NCI-H1105 (cell line): ENCODE measurements at regions not wholly inside any gene's neighbourhood (a gene's known extent, or its start where the extent isn't known, plus 50 kb on each side); places are given as distances from the start of the nearest gene placed in this dataset.
"Not testable (repeated sequence)": the region's sequence is repeated elsewhere in the genome, so short reads cannot be mapped to it uniquely, and the experiment has no call there.

Source experiments
- DNase-seq: peaks from one replicate; lab custom pipeline; 2025; lab: John Stamatoyannopoulos, UW

DNA sequence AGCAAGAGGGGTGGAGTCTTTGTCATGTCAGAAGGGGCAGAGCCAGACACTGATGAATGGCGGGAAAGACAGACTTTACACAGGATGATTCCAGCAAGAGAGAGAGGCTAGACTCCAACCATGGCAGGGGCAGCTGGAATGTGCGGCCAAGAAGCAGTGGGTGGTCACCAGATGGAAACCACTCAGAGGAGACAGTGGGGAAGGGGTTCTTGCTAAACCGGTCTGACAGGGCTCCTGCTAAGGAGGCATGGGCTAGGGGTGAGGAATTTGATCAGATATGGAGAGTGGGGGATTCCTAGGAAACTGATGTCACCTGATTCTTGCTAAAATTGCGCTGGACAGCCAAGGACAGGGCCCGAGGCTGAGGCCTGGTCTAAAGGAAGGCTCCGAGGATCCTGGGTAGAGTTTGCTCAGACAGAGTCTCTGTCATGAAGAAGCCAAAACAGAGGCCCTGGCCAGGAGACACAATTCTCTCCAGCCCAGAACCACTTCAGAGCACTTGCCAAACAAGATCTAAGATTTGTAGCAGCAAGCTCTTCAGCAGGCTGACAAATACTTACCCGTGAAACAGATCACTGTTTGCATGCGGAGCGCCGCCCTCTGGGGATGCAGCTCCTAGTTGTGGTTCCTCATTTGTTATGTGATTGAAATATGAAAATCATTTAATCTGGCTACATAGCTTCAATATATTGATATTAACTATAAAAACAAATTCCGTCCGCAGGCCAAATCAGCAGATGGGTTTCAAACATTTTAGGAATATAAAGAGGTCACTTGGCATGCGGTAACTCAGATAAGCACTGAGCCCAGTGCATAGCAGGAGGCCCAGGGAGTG, 377.0 kb downstream of the TCERG1L start:
- no peak for DNase-seq

DNA sequence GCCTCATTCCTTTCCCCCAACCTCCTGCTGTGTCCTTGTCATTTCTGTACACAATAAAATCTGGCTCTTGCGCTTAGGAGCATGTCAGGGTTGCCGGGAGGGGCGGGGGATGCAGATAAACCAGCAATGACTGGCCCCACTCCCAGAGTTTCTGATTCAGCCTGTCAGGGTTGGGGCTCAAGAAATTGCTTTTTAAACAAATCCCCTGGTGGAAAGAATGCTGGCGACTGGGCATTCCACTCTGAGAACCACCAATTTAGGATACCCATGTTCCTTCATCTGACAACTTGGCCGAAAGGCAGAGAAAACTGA, 376.4 kb downstream of the TCERG1L start:
- DNase-seq: no peak

DNA sequence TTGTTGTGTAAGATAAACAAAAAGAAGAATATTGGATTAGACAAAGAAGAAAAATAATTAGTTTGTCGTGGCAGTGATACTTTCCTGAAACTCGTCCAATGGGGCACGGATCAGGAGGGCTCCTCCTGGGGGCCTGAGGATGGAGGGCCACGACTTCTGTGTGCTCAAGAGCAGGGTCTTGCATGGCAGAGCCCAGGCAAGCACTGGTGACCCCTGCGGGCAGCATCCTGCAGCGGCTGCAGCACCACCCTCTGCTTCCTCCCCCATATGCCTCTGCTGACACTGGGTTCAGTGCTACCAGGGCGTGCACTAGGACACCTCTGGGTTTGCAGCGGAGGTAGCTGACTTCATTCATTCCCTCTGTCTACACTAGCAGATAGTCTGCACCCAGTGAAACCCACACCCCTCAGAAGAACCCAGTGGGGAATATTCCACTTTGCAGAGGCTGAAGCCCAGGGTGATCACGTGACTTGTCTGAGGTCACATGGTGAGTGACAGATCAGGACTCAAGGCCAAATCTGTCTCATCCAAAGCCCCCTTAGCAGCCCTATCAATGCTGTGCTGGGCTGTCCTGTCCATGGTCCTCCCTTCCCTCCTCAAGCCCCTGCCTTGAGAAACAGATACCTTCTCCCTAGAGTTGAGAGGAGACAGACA, 375.5 kb downstream of the TCERG1L start:
- DNase-seq: no peak

DNA sequence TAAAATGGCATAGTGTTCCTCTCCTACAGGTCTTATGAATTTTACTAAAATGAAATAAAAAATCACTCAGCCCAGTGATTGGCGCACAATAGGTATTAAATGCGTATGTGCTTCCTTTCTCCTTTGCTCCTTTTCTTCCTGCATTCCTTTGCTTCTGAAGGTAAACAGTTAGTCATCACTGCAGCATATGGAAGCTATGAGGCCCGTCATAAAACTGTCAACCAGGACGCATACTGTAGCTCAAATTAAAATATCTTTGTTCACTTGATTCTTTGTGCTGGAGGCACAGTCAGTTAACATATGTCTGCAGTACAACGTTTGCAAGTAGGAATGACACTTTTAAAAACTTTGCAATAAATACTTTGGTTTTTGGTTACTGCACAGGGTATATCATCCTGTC, 374.7 kb downstream of the TCERG1L start:
- DNase-seq: no peak

DNA sequence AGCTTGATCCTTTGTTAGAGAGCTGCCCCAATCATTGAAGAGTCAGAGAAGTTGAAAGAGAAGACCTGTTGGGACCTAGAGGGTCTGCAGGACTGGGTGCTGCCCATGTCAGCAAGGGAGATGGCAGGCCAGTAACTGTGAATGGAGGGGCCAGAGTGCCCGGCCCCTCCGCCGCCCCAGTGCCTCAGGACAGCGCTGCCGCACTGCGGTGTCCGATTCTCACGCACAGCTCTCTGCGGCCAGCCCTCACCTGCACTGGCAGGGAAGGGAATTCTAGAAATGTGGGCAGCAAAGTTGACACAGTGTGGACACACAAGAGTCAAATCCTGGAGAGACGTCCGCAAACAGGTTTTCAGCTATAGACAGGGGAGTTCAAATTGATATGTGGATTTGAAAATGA, 373.5 kb downstream of the TCERG1L start:
- no peak for DNase-seq

DNA sequence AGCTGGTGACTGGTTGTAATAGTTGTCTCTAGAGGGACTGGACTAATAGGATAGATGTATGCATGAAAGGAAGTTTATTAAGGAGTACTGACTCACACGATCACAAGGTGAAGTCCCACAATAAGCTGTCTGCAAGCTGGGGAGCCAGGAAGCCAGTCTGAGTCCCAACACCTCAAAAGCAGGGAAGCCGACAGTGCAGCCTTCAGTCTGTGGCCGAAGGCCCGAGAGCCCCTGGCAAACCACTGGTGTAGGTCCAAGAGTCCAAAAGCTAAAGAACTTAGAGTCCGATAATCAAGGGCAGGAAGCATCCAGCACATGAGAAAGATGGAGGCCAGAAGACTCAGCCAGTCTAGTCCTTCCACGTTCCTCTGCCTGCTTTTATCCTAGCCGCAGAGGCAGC, 372.6 kb downstream of the TCERG1L start:
- not testable (repeated sequence) for DNase-seq

DNA sequence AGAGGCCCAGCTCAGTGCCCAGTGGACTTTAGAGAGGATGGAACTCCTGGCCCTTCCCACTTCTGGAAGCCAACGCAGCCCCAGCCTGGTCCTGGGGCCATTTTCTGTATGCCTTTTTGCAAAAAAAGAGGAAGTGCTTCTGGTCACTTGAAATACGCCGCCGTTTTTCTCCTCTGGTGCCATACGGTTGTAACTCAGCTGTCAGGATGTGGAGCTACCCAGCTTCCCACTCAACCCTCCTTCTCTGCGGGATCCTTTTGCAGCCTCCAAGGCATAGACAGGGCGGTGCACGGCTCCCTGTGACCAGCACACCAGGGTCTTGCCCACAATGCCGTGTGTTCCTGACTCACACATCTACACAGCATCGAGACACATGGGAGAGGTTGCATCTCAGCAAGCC, 369.6 kb downstream of the TCERG1L start:
- DNase-seq: no peak

DNA sequence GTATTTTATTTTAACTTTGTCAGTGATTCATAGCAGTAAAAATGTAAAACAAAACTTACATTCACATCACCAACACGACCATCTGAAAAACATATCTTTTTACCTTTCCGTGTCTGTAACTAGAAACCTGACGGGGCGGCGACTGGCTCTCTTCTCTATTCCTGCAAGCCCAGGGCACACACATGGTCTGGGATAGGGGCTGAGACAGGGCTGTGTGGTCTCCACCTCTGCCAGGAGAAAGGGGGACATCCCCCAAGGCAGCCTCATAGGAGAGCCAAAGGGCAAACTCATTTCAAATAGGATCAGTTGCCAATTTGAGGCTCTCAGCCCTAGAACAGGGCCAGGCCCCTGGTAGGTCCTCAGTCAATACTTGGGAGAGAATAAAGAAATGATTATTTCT, 359.4 kb downstream of the TCERG1L start:
- DNase-seq: no peak

DNA sequence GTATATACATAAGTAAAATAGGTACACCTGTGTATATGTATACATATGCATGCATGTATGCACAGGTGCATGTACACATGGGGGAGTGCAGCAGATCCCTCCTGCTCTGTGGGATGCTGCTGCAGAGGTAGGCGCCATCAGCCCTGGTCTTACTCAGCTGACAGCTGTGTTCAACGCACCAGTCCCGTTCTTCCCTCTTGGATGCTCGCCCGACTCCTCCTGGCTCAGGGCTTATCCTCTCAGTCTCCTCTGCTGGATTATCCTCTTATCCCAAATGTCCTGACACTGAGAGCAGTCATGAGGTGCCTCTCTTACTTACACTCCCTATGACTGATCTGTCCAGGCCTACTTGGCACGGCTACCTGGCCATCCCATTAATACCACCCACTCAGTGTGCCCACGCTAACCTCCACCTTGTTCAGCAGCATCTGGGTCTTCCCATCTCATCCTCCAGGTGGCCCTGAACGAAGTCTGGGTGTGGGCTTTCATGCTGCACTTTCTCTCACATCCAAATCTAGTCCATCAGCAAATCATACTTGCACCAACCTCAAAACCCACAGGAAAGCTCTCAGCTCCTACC, 357.1 kb downstream of the TCERG1L start:
- DNase-seq: no peak

DNA sequence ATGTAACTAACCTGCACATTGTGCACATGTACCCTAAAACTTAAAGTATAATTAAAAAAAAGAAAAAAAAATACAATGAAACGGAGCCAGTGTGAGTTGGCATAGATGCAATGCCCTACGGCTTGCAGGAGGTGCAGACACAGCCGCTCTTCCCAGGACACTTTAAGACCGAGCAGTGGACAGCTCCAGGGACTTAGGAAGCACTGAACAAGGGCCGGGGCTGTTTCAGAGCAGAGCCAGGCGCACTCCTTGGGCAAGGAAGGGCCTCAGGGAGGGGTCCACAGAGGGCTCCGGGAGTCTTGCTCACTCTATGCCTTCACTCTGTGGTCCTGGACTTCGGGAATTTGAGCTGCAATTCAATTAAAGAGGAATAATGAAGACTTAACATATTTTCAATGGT, 355.3 kb downstream of the TCERG1L start:
- no peak for DNase-seq

DNA sequence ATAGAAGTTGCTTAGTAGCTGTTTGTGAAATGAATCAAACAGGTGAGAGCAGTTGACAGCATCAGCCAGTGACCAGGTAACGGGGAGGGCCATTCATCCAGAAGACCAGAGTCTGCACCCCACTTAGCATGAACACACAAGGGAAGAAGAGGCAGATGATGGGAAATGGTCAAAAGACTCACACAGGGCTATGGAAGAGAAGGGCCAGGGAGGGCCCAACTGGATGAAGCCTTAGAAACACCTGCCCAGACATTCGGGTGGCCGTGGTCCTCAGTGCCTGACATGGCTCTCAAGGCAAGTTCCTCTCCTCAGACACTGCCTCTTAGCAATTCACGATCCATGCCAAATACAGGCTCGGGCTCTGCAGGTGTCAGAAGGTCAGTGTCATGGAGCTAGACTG, 354.1 kb downstream of the TCERG1L start:
- DNase-seq: no peak

DNA sequence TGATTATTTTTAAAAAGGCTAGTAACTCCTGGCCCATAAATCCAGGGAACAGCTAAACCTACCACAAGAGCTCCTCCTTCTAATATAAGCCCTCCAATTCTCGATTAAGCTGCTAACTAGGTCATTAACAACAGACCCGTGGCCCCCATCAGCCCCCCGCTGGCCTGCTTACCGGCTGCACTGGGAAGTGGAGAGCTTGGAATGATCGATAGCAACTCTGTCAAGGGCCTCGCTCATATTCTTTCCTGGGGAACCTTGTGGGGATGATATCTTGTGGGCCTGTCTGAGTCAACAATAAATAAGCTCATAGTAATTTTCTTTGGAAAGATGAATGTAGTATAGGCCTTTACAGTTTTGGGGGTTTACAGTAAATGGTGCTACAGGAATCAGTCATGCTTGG, 353.5 kb downstream of the TCERG1L start:
- DNase-seq: no peak

DNA sequence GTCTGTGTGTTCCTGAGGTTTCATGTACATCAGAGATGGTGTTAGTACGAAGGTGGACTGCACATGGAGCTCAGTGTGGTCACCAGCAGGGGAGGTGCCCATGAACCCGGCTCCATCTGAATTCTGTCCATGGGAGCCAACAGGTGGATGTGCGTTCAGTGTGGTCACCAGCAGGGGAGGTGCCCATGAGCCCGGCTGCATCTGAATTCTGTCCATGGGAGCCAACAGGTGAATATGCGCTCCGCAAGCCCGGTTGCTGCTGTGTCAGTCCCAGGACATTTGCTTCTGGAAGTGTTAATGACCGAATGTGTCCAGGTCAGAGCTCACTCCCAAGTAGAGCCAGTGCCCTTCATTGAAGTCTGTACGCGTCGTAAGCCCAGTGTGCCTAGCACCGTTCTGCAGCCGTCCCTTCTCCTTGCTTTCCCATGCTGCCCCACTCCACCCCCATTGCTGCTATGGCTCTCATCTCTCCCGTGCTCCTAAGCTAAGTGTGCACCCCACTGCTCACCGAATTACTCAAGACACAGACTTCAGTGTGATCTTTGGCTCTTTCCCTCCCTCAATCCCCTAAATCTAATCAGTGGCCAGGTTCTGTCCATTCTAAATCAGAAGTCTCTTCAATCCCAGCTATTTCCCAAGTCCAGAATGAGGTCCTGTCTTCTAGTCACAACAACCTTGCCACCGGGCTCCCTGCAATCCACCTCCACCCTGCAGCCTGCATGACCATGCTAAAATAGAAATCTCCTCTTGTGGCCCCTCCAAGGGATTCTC, 352.4 kb downstream of the TCERG1L start:
- no peak for DNase-seq

DNA sequence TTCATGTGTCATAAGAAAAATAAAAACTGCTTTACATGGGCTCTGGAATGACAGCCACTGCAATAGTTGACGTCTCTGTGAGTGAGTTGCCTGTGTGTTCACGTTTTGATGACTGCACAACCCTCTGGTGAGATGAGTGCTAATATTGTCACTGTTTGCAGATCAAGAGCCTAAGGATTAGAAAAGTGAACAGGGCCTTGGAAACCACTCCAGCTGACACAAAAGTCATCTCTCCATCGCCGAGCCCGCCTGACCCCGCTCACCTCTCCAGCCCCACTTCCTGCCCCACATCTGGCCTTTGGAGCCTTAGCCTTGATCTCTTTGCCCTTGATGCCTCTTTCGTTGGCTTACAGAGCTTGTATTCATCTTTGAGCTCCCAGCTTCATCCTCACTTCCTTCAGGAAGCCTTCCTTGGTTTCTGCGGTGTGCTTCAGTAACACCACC, 351.7 kb downstream of the TCERG1L start:
- no peak for DNase-seq

DNA sequence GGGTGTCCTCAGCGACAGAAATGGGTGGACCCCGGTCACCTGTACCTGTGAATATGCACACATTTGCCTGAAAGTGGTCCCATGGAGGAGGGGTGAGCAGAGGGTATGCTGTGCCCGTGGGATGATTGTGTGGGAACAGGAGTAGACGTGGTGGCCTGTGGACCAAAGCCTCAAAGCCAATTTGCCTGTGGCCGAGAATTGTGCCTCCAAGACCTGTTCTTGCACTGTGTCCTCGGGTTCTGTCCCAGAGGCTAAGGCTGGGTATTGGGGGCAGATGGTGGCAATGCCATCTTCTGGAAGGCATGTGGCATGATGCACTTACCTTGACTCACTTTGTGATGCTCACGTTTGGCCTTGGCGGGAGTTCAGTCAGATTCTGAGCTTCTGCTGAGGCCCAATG, 351.0 kb downstream of the TCERG1L start:
- no peak for DNase-seq

DNA sequence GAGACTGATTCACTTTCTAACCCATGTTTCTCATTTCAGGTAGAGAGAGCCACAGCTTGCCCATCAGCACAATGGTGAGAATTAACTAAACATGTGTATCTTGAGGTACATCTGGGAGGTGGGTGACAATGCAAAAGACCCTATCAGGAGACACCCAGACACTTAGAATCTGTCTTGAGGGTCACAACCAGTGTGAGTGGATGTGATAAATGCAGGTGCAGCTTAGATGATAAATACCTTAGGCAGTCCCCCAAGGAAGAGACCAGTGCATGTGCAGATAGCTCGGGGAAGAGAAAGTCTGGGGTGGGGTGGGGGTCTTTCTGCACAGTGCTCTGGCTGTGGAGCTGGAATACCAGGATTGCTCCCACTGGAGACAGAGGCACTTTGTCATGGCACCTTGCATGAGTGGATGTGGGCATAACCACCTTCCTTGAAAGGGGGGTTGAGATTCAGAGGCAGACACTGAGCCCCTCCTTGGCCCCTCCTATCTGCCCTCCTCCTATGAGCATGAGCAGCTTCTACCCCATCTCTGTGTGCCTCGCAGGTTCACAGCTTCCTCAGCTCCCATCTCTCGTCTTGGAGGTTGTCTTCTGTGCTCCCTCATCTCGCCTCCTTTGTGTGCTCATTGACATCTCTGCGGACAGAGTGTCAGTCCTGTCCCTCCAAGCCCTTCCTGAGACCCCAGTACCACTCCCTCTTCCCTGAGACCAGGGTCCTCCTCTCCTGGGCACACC, 349.8 kb downstream of the TCERG1L start:
- no peak for DNase-seq

DNA sequence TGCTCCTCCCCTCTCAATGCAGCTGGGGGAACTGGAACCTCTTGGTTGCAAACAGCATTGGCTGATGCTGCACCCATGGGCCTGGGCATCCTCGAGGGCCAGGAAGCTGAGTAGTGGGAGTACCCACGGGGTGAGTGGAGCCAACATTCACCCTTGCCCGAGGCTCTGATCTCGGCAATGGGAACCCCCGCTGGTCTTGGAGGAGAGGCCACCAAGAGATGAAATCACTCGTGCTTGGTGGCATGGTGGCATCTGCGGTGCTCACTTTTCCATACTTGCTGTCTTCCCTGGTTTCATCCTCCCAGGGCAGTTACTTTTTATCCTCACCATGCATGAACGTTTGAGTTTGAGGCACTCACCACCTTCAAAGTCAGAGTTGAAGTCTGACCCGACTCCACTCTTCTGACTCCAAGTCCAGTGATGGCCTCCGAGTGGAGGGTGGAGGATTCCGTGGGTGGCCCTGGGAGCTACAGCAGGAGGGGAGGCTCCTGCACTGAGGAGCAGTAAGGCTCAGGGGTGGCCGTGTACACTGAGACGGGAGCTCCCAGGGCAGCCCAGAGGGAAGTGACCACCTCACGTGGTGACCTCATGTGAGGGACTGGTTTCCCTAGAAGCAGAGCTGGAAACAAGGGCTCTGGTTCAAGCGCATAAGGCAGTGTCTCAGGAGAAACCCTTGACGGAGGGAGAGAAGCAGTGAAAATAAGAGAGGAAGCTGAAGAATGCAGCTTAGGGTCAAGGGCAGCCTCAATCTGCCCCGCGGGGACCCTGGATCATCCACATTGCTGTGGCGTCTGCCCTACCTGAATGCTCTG, 349.1 kb downstream of the TCERG1L start:
- no peak for DNase-seq

DNA sequence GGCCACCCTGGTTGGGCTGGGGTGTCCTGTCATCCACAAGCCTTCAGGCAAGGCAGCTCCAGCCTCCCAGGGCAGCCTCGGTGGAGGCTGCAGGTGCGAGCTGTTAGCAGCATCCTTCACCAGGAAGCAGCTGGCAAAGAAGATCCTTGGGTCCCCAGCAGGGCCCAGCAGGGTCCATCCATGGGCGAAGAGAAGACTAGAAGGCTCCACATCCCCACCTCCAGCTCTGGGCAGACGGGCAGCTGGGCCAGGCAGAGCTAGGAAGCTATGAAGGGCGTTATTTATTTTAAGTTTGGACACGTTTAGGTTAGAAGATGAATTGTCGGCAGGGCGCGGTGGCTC, 348.5 kb downstream of the TCERG1L start:
- no peak for DNase-seq

DNA sequence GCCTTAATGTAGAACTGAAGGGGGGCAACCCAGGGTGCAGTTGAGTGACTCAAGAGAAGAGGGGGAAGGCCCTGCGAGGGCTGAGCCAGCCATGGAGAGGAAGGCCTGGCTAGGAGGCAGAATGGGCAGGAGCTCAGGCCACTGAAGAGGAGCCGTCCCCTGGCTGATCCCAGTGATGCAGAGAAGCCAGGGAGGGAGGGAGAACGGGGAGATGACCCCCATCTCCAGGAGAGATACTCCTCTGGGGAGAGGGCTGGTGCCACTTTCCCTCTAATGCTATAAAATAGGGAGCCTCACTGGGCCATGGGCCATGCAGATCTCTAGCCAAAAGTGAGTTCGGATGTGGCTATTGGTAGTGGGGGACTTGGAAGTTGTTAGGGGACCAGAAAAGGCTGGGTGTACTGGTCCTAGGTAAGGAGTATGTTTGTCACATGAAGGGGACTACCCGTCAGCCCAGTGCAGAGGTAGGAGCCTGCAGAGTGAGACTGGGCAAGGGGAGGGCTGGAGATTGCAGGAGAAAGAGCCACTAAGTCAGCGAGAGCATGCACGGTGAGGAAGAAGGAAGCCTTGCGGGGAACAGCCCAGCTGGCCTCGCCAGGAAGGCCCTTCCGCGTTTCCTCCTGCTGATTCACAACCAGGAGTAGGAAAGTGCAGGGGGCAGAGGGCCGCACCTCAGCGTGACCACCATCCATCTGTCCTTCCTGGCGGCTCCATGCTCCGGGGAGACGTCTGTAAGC, 347.6 kb downstream of the TCERG1L start:
- no peak for DNase-seq

DNA sequence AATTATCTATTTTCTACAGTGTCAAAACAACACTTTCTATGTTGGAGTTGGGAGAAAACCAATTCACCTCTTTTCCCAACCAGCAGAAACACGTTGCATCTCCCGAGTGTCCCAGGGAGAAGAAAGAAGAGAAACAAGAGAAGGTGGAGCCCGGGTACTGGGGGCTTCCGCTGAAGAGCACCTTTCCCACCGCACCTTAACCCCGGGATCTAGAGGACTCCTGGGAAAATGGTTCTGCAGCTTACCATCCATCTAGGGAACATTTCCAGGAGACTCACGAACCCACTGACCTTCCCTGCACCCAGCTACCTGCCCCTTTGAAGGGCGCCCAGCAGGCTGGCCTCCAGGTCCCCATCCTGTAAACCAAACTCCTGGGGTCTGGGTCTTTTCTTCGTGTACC, 346.8 kb downstream of the TCERG1L start:
- no peak for DNase-seq

DNA sequence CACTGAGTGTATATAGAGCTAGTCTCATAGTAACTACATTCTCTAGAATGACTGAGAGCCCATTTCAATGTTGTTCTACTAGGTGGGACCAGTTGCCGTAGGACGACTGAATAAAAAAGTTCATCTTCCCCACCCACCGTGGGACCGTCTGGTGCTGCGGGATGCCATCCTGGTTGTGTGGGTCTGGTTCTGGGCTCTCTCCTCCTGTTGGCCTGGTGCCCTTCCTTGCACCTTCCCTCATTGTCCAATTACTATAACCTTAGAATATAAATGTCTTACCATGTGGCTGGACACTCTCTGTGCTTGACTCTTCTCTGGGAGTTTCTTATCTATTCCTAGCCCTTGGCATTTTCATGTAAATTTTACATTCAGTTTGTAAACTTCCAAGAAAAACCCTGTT, 344.4 kb downstream of the TCERG1L start:
- no peak for DNase-seq
